SU-DHL-6 (cell line): ENCODE measurements at regions not wholly inside any gene's neighbourhood (a gene's known extent, or its start where the extent isn't known, plus 50 kb on each side); places are given as distances from the start of the nearest gene placed in this dataset.

Experiments
- H2AFZ ChIP-seq: fragments of 200-600 bp; sonication (generic); 2 replicates; pipeline ENCODE4 v1.6.1; 2014; ENCODE audit warnings: low read depth, mild to moderate bottlenecking, moderate library complexity, mixed read lengths, antibody characterized with exemption, low read length; ENCODE audit not compliant: severe bottlenecking
- H3F3A ChIP-seq: fragments of 200-600 bp; shearing (Covaris generic); 2 replicates; pipeline ENCODE4 v1.6.0; 2016; ENCODE audit warnings: antibody characterized with exemption, mild to moderate bottlenecking; ENCODE audit not compliant: insufficient read depth
- H3K27ac ChIP-seq: fragments of 200-600 bp; sonication (generic); 2 replicates; pipeline ENCODE4 v1.5.1; 2016; ENCODE audit warnings: low read depth, mild to moderate bottlenecking, low read length, moderate library complexity, mixed read lengths
- H3K27me3 ChIP-seq: fragments of 200-600 bp; sonication (generic), shearing (Covaris generic); 2 replicates; pipeline ENCODE4 v1.6.0; 2014; ENCODE audit warnings: mild to moderate bottlenecking, low read length
- H3K36me3 ChIP-seq: fragments of 200-600 bp; sonication (generic); 2 replicates; pipeline ENCODE4 v1.6.1; 2014; ENCODE audit warnings: mild to moderate bottlenecking, low read length, mixed read lengths
- H3K4me2 ChIP-seq: fragments of 300-600, 200-600 bp; shearing (Covaris generic), sonication (generic); 2 replicates; pipeline ENCODE4 v1.6.0; 2014; ENCODE audit warnings: low read length, low read depth, mild to moderate bottlenecking; ENCODE audit not compliant: poor library complexity, severe bottlenecking
- H3K4me3 ChIP-seq: fragments of 200-600 bp; sonication (generic); 2 replicates; pipeline ENCODE4 v1.5.1; 2014; ENCODE audit warnings: antibody characterized with exemption, low read length, mild to moderate bottlenecking, mixed read lengths; ENCODE audit not compliant: insufficient read depth, poor library complexity, severe bottlenecking
- H3K79me2 ChIP-seq: fragments of 200-600 bp; sonication (generic); 2 replicates; pipeline ENCODE4 v1.6.1; 2014; ENCODE audit warnings: mild to moderate bottlenecking, low read length, moderate library complexity; ENCODE audit not compliant: insufficient read depth
- H3K9ac ChIP-seq: fragments of 200-600 bp; sonication (generic); 2 replicates; pipeline ENCODE4 v1.7.0; 2014; ENCODE audit warnings: mild to moderate bottlenecking, low read length
- H3K9me2 ChIP-seq: fragments of 200-600 bp; sonication (generic); replicated peaks from 2 replicates; pipeline ENCODE4 v1.6.1; 2014; ENCODE audit warnings: low read length; ENCODE audit not compliant: insufficient read depth
- H3K9me3 ChIP-seq: fragments of 200-600 bp; sonication (generic); 2 replicates; pipeline ENCODE4 v1.6.1; 2014; ENCODE audit warnings: low read length, mixed read lengths; ENCODE audit not compliant: insufficient read depth
- H4K20me1 ChIP-seq: fragments of 200-600 bp; sonication (generic); 2 replicates; pipeline ENCODE4 v1.6.1; 2014; ENCODE audit warnings: low read depth, mild to moderate bottlenecking, antibody characterized with exemption, low read length, moderate library complexity, mixed read lengths
- EZH2phosphoT487 ChIP-seq: fragments of 200-600 bp; sonication (generic), shearing (Covaris generic); conservative IDR thresholded peaks from 2 replicates; pipeline ENCODE4 v1.6.1; 2018; ENCODE audit warnings: mild to moderate bottlenecking, antibody characterized with exemption, low read length, moderate library complexity, mixed read lengths
- TF ChIP-seq, protein P1 (sequence below): fragments of 200-600 bp; sonication (generic); IDR thresholded peaks from one replicate; pipeline ENCODE4 v1.5.1; 2017; ENCODE audit warnings: antibody characterized with exemption, mild to moderate bottlenecking, low read length, moderate library complexity; ENCODE audit not compliant: insufficient read depth, poor library complexity, severe bottlenecking

GRCh38 chr4:45869184-45869583 is 254.7 kb downstream of the GABRG1 start:
- Histone ChIP-seq H3K9me2 (no peaks in the 10 kb centered on the region), H3F3A (no peaks in the 10 kb centered on the region), H3K79me2 (no peaks in the 10 kb centered on the region), H3K27ac (no peak overlapping the region), H3K4me2 (no peak overlapping the region), H3K9me3 (no peaks in the 10 kb centered on the region), H2AFZ (no peak overlapping the region), H3K4me3 (no peak overlapping the region), H3K27me3 (no peaks in the 10 kb centered on the region), H3K9ac (no peak overlapping the region), H4K20me1 (no peaks in the 10 kb centered on the region), H3K36me3 (no peaks in the 10 kb centered on the region)
- TF ChIP-seq, protein P1, sequence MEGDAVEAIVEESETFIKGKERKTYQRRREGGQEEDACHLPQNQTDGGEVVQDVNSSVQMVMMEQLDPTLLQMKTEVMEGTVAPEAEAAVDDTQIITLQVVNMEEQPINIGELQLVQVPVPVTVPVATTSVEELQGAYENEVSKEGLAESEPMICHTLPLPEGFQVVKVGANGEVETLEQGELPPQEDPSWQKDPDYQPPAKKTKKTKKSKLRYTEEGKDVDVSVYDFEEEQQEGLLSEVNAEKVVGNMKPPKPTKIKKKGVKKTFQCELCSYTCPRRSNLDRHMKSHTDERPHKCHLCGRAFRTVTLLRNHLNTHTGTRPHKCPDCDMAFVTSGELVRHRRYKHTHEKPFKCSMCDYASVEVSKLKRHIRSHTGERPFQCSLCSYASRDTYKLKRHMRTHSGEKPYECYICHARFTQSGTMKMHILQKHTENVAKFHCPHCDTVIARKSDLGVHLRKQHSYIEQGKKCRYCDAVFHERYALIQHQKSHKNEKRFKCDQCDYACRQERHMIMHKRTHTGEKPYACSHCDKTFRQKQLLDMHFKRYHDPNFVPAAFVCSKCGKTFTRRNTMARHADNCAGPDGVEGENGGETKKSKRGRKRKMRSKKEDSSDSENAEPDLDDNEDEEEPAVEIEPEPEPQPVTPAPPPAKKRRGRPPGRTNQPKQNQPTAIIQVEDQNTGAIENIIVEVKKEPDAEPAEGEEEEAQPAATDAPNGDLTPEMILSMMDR, result no peak
- no peak for TF ChIP-seq EZH2phosphoT487

- Histone ChIP-seq H3F3A (no peaks in the 10 kb centered on the region), H3K27ac (no peak overlapping the region), H3K27me3 (no peaks in the 10 kb centered on the region), H3K4me2 (no peak overlapping the region), H3K9me2 (no peaks in the 10 kb centered on the region), H3K79me2 (no peaks in the 10 kb centered on the region), H3K36me3 (no peaks in the 10 kb centered on the region), H3K4me3 (no peak overlapping the region), H4K20me1 (no peaks in the 10 kb centered on the region), H2AFZ (no peak overlapping the region), H3K9ac (no peak overlapping the region), H3K9me3 (no peaks in the 10 kb centered on the region)
- TF ChIP-seq, protein P1, result no peak
- TF ChIP-seq EZH2phosphoT487, result no peak
These were observed 258.1 kb downstream of the GABRG1 start for GRCh38 chr4:45865781-45866180.

DNA sequence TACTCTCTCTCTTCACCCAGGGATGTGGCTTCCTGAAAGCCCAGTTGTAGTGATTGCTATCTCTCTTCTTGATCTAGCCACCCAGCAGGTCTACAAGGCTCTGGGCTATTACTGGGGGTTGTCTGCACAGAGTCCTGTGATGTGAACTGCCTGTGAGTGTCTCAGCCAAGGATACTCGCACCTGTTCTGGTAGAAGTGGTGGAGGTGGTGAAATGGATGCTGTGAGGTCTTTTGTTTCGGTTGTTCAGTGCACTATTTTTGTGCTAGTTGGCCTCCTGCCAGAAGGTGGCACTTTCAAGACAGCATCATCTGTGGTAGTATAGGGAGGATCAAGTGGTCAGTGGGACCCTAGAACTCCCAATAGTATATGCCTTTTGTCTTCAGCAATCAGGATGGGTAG is 268.0 kb downstream of the GABRG1 start:
- Histone ChIP-seq H3K36me3 (no peaks in the 10 kb centered on the region), H2AFZ (no peak overlapping the region), H3K9me3 (no peaks in the 10 kb centered on the region), H3K27ac (no peak overlapping the region), H3K9me2 (no peaks in the 10 kb centered on the region), H3K79me2 (no peaks in the 10 kb centered on the region), H3F3A (no peaks in the 10 kb centered on the region), H3K27me3 (no peaks in the 10 kb centered on the region), H3K4me2 (no peak overlapping the region), H3K9ac (no peak overlapping the region), H4K20me1 (no peaks in the 10 kb centered on the region), H3K4me3 (no peak overlapping the region)
- no peak for TF ChIP-seq EZH2phosphoT487
- TF ChIP-seq, protein P1, result no peak

GRCh38 chr4:45846016-45846415 is 277.8 kb downstream of the GABRG1 start:
- no peaks in the 10 kb centered on the region for H3F3A ChIP-seq
- no peaks in the 10 kb centered on the region for H3K9me3 ChIP-seq
- no peak overlapping the region for H3K4me2 ChIP-seq
- TF ChIP-seq, protein P1, result no peak
- TF ChIP-seq EZH2phosphoT487, result no peak
- no peaks in the 10 kb centered on the region for H3K79me2 ChIP-seq
- no peak overlapping the region for H3K4me3 ChIP-seq
- H2AFZ ChIP-seq, result no peak overlapping the region
- no peaks in the 10 kb centered on the region for H4K20me1 ChIP-seq
- H3K27me3 ChIP-seq, result no peaks in the 10 kb centered on the region
- no peak overlapping the region for H3K9ac ChIP-seq
- no peaks in the 10 kb centered on the region for H3K9me2 ChIP-seq
- H3K36me3 ChIP-seq, result no peaks in the 10 kb centered on the region
- H3K27ac ChIP-seq, result no peak overlapping the region
